Esophagus muscularis mucosa (tissue), 4 donors: ENCODE measurements at regions not wholly inside any gene's neighbourhood (a gene's known extent, or its start where the extent isn't known, plus 50 kb on each side); places are given as distances from the start of the nearest gene placed in this dataset.
"Not testable (repeated sequence)": the region's sequence is repeated elsewhere in the genome, so short reads cannot be mapped to it uniquely, and the experiment has no call there.

Experiments
- DNase-seq: peaks from one replicate; pipeline ENCODE4 v3.0.0-alpha.2; 2017; ENCODE audit errors: extremely low spot score
- H3K27ac ChIP-seq, 4 donors: fragments of 200-600 bp; sonication (generic); replicated peaks in 1 of 4; 1 replicate in 3 of 4; 2 replicates in 1 of 4; pipeline ENCODE4 v1.5.1; 2016 to 2019; ENCODE audit warnings: mild to moderate bottlenecking in 1 of 4
- H3K27me3 ChIP-seq, 4 donors: fragments of 200-600 bp; sonication (generic); one replicate each; pipeline versions ENCODE4 v1.5.1 to v1.6.0; 2016 to 2019
- H3K36me3 ChIP-seq, 4 donors: fragments of 200-600 bp; sonication (generic); one replicate each; pipeline ENCODE4 v1.5.1; 2016 to 2019
- H3K4me1 ChIP-seq, 4 donors: fragments of 200-600 bp; sonication (generic); one replicate each; pipeline ENCODE4 v1.5.1; 2016 to 2019
- H3K4me3 ChIP-seq, 4 donors: fragments of 200-600 bp; sonication (generic); 1 replicate in 2 of 4; 2 replicates in 2 of 4; pipeline ENCODE4 v1.5.1; 2016 to 2019; ENCODE audit warnings: mild to moderate bottlenecking in 4 of 4, moderate library complexity in 1 of 4
- H3K9me3 ChIP-seq, 4 donors: fragments of 200-600 bp; sonication (generic); 1 replicate in 3 of 4; 2 replicates in 1 of 4; pipeline ENCODE4 v1.5.1; 2016 to 2019
- CTCF ChIP-seq, 3 experiments: fragments of 200-600 bp in 2 of 3; fragments of 450-650 bp in 1 of 3; sonication (generic) in 2 of 3; IDR thresholded peaks; one replicate each; pipeline ENCODE4 v1.5.1; 2017 to 2019; ENCODE audit warnings: antibody characterized with exemption in 3 of 3, mild to moderate bottlenecking in 2 of 3, moderate library complexity in 1 of 3
- EP300 ChIP-seq: sonication (generic); formaldehyde crosslinking; IDR thresholded peaks from one replicate; pipeline ENCODE4 v1.6.1; 2017; ENCODE audit warnings: antibody characterized with exemption
- POLR2A ChIP-seq: fragments of 450-650 bp; IDR thresholded peaks from one replicate; pipeline ENCODE4 v1.6.1; 2017; ENCODE audit warnings: antibody characterized with exemption, moderate library complexity, mild to moderate bottlenecking, low read depth
- POLR2AphosphoS5 ChIP-seq, 2 donors: sonication (generic); formaldehyde crosslinking; IDR thresholded peaks; one replicate each; pipeline ENCODE4 v1.6.1; 2017; ENCODE audit warnings: antibody characterized with exemption in 2 of 2
- WGBS: methylation state at CpG from one replicate; pipeline ENCODE4 v1.1.5; 2018; 5-methylcytosine and 5-hydroxymethylcytosine counted together
- intact Hi-C: fragments of 100-400 bp; cut with DNase I; formaldehyde crosslinking; loops from one replicate; pipeline ENCODE4 v1.15.1; 2023

DNA sequence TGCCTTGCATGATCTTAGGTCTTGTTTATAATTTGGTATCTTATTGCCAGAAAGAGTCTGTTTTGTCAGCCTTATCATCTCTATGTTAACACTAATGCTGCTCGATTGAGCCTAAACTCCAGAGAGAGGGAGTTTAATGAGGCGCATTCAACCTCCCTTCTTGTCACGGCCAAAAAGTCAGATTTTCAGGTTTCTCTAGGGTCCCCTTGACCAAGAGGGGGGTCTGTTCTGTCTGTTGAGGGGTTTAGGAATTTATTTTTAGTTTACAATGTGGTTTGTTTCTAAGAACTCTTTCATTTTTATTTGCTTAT lies 285.7 kb upstream of the VWC2 start:
- DNase-seq, result no peak
- 72% methylated on average over 3 of the region's 3 CpGs for WGBS

DNA sequence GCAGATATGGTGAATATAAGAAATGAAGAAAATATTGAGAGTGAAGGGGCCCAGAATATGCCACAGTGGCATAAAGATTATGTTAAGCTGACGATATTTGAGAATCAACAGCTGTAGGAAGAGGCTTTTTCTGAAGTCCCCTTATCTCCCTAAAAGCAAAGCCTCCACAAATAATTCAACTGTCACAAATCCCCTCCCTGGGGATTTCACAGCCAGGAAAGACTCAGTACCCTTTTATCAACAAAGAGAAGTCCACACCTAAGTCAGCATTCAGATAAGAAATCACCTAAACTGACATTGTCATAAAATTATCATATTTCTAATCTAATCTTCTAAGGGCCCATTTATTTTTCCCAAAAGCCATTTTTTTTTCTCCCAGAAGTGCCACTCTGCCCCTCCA lies 284.9 kb upstream of the VWC2 start:
- intact Hi-C loops, result no loop called here
- no peaks in the 10 kb centered on the region for H3K4me1 ChIP-seq
- H3K27ac ChIP-seq, result no peak overlapping the region
- no peak overlapping the region for H3K4me3 ChIP-seq
- no peak for DNase-seq
- no peaks in the 10 kb centered on the region for H3K27me3 ChIP-seq
- H3K9me3 ChIP-seq, result no peaks in the 10 kb centered on the region
- H3K36me3 ChIP-seq, result no peaks in the 10 kb centered on the region
- WGBS, result 47% methylated on average over 1 of the region's 1 CpG
- TF ChIP-seq EP300 (no peak), CTCF (IDR thresholded peaks at IDR 0.05) (no peak), POLR2AphosphoS5 (IDR thresholded peaks at IDR 0.05) (no peak), POLR2A (no peak)

More for the DNA sequence above, 285.7 kb upstream of the VWC2 start:
- Histone ChIP-seq H3K36me3 (no peaks in the 10 kb centered on the region), H3K4me3 (no peak overlapping the region), H3K27me3 (no peaks in the 10 kb centered on the region), H3K9me3 (no peaks in the 10 kb centered on the region), H3K4me1 (no peaks in the 10 kb centered on the region), H3K27ac (no peak overlapping the region)
- TF ChIP-seq CTCF (IDR thresholded peaks at IDR 0.05) (no peak), EP300 (no peak), POLR2AphosphoS5 (IDR thresholded peaks at IDR 0.05) (no peak), POLR2A (no peak)
- intact Hi-C loops, result no loop called here

DNA sequence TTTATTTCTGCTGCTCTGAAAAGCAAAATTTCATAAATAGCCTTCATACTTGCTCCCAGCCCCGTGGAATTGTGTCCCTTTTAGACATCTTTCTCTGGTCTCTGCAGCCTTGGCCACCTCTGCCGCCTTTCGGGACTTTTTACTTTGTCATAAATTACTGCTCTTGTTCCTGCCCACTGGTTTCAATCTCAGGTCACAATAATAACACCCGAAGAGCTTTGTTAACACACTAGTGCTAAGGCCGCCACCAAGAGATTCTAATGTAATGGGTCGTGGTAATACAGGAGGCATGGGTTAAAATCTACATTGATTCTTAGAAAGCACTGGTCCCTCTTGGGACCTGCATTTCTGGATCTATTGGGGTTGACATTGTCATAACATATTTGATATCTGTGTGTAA lies 276.0 kb upstream of the VWC2 start:
- no peak overlapping the region for H3K4me3 ChIP-seq
- no peaks in the 10 kb centered on the region for H3K36me3 ChIP-seq
- H3K27ac ChIP-seq, result no peak overlapping the region
- 72% methylated on average over 6 of the region's 6 CpGs for WGBS
- H3K4me1 ChIP-seq, result no peaks in the 10 kb centered on the region
- no peak for DNase-seq
- intact Hi-C loops, result no loop called here
- TF ChIP-seq POLR2AphosphoS5 (IDR thresholded peaks at IDR 0.05), result no peak
- no peak for TF ChIP-seq CTCF (IDR thresholded peaks at IDR 0.05)
- TF ChIP-seq EP300, result no peak
- no peak for TF ChIP-seq POLR2A
- H3K9me3 ChIP-seq, result no peaks in the 10 kb centered on the region
- H3K27me3 ChIP-seq, result no peaks in the 10 kb centered on the region

GRCh38 chr7:49500741-49501140 lies 272.7 kb upstream of the VWC2 start:
- intact Hi-C loops, result no loop called here
- no peaks in the 10 kb centered on the region for H3K4me1 ChIP-seq
- no peak overlapping the region for H3K27ac ChIP-seq
- no peaks in the 10 kb centered on the region for H3K27me3 ChIP-seq
- DNase-seq, result no peak
- no peaks in the 10 kb centered on the region for H3K9me3 ChIP-seq
- no peaks in the 10 kb centered on the region for H3K36me3 ChIP-seq
- WGBS, result 96% methylated on average over 2 of the region's 2 CpGs
- TF ChIP-seq CTCF (IDR thresholded peaks at IDR 0.05), result no peak
- TF ChIP-seq EP300, result no peak
- no peak for TF ChIP-seq POLR2AphosphoS5 (IDR thresholded peaks at IDR 0.05)
- no peak for TF ChIP-seq POLR2A
- H3K4me3 ChIP-seq, result no peak overlapping the region

- DNase-seq, H3K4me1 ChIP-seq, H3K27me3 ChIP-seq, H3K9me3 ChIP-seq, intact Hi-C loops, H3K36me3 ChIP-seq, H3K27ac ChIP-seq, H3K4me3 ChIP-seq: not testable (repeated sequence)
- WGBS, result 53% methylated on average over 2 of the region's 2 CpGs
Observed at GRCh38 chr7:49507206-49507605, 266.2 kb upstream of the VWC2 start.

DNA sequence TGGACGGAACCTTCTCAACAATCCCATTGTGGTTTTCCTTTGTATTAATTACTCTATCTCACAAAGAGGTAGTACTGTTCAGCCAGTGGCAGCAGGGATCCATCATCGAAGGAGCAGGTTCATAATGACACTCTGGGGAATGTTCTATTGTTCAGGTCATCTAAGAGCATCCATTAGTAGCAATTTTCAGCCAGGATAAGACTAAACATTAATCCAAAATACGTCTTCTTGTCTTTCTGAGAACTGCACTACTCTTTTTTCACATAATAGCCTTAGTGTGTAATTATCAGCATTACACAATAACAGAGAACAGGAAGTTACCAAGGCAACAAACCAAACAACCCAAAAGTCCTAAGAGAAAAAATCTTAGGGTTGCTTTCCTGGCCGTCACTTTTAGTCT lies 259.5 kb upstream of the VWC2 start:
- intact Hi-C loops, result no loop called here
- H3K27ac ChIP-seq, result no peak overlapping the region
- no peak overlapping the region for H3K4me3 ChIP-seq
- H3K36me3 ChIP-seq, result no peaks in the 10 kb centered on the region
- no peaks in the 10 kb centered on the region for H3K9me3 ChIP-seq
- DNase-seq, result no peak
- no peaks in the 10 kb centered on the region for H3K4me1 ChIP-seq
- 24% methylated on average over 4 of the region's 4 CpGs for WGBS
- TF ChIP-seq POLR2A (no peak), CTCF (IDR thresholded peaks at IDR 0.05) (no peak), POLR2AphosphoS5 (IDR thresholded peaks at IDR 0.05) (no peak), EP300 (no peak)
- no peaks in the 10 kb centered on the region for H3K27me3 ChIP-seq
